ENCODE measurements at regions not wholly inside any gene's neighbourhood (a gene's known extent, or its start where the extent isn't known, plus 50 kb on each side); places are given as distances from the start of the nearest gene placed in this dataset.

- no peak for DNase-seq
Observed at GRCh38 chr2:237251986-237252385, 162.0 kb downstream of the COL6A3 start.

GRCh38 chr2:237253046-237253702, 160.8 kb downstream of the COL6A3 start:
- no peak for DNase-seq

GRCh38 chr2:237254369-237254861, 159.5 kb downstream of the COL6A3 start:
- DNase-seq = no peak

- no peak for DNase-seq
Observed at GRCh38 chr2:237254911-237255578, 158.9 kb downstream of the COL6A3 start.

GRCh38 chr2:237256887-237257286, 157.1 kb downstream of the COL6A3 start:
- no peak for DNase-seq

- no peak for DNase-seq
Observed at GRCh38 chr2:237257471-237257951, 156.5 kb downstream of the COL6A3 start.

- DNase-seq = no peak
Observed at GRCh38 chr2:237258116-237258515, 155.8 kb downstream of the COL6A3 start.

GRCh38 chr2:237258615-237259014, 155.3 kb downstream of the COL6A3 start:
- no peak for DNase-seq

GRCh38 chr2:237259201-237259600, 154.8 kb downstream of the COL6A3 start:
- DNase-seq = no peak

- DNase-seq = no peak
Observed at GRCh38 chr2:237260039-237260620, 153.8 kb downstream of the COL6A3 start.

GRCh38 chr2:237260686-237261085, 153.3 kb downstream of the COL6A3 start:
- DNase-seq = no peak

- DNase-seq = no peak
Observed at GRCh38 chr2:237261327-237261726, 152.6 kb downstream of the COL6A3 start.

GRCh38 chr2:237262838-237263771, 150.9 kb downstream of the COL6A3 start:
- DNase-seq = no peak

- DNase-seq = no peak
Observed at GRCh38 chr2:237264480-237265219, 149.3 kb downstream of the COL6A3 start.

- no peak for DNase-seq
Observed at GRCh38 chr2:237268004-237268708, 145.8 kb downstream of the COL6A3 start.

- DNase-seq = no peak
Observed at GRCh38 chr2:237269138-237269875, 144.7 kb downstream of the COL6A3 start.

- no peak for DNase-seq
Observed at GRCh38 chr2:237270520-237270919, 143.4 kb downstream of the COL6A3 start.

- no peak for DNase-seq
Observed at GRCh38 chr2:237271698-237272652, 142.0 kb downstream of the COL6A3 start.

Measured in stimulated activated CD4-positive, alpha-beta T cell treated with anti-CD3 and anti-CD28 coated beads, Interleukin-4, amount 100 ng/mL, for 4 hours (primary cell).